Vagina (tissue), 2 donors: ENCODE measurements at regions not wholly inside any gene's neighbourhood (a gene's known extent, or its start where the extent isn't known, plus 50 kb on each side); places are given as distances from the start of the nearest gene placed in this dataset.
"Not testable (repeated sequence)": the region's sequence is repeated elsewhere in the genome, so short reads cannot be mapped to it uniquely, and the experiment has no call there.

Experiments
- DNase-seq, 2 donors: peaks; one replicate each; pipeline ENCODE4 v3.0.0-alpha.2; 2017; ENCODE audit errors: extremely low spot score in 2 of 2
- H3K27ac ChIP-seq: fragments of 200-600 bp; sonication (generic); one replicate; pipeline ENCODE4 v1.5.1; 2019
- H3K27me3 ChIP-seq: fragments of 200-600 bp; sonication (generic); one replicate; pipeline ENCODE4 v1.5.1; 2019
- H3K36me3 ChIP-seq, 2 donors: fragments of 200-600 bp; sonication (generic); one replicate each; pipeline ENCODE4 v1.5.1; 2017 to 2019
- H3K4me1 ChIP-seq: fragments of 200-600 bp; sonication (generic); one replicate; pipeline ENCODE4 v1.5.1; 2019
- H3K4me3 ChIP-seq, 2 donors: fragments of 200-600 bp; sonication (generic); 1 replicate in 1 of 2; 2 replicates in 1 of 2; pipeline ENCODE4 v1.5.1; 2016 to 2019
- H3K9me3 ChIP-seq: fragments of 200-600 bp; sonication (generic); one replicate; pipeline ENCODE4 v1.5.1; 2019
- CTCF ChIP-seq, 3 experiments: fragments of 450-650 bp in 2 of 3; fragments of 200-600 bp in 1 of 3; sonication (generic) in 1 of 3; IDR thresholded peaks; one replicate each; pipeline ENCODE4 v1.5.1; 2017 to 2019; ENCODE audit warnings: antibody characterized with exemption in 3 of 3, mild to moderate bottlenecking in 2 of 3, moderate library complexity in 2 of 3
- POLR2A ChIP-seq, 2 donors: fragments of 450-650 bp; IDR thresholded peaks; one replicate each; pipeline ENCODE4 v1.6.1; 2017; ENCODE audit warnings: antibody characterized with exemption in 2 of 2, mild to moderate bottlenecking in 2 of 2, moderate library complexity in 2 of 2
- POLR2AphosphoS5 ChIP-seq, 2 donors: sonication (generic); formaldehyde crosslinking; IDR thresholded peaks; one replicate each; pipeline ENCODE4 v1.9.0; 2017; ENCODE audit warnings: antibody characterized with exemption in 2 of 2, mild to moderate bottlenecking in 2 of 2, low read depth in 1 of 2; ENCODE audit not compliant: insufficient read depth in 1 of 2
- intact Hi-C: fragments of 100-400 bp; cut with DNase I; formaldehyde crosslinking; loops from one replicate; pipeline ENCODE4 v1.15.1; 2023

GRCh38 chr21:35382696-35383095 is 333.6 kb upstream of the RUNX1 start:
- Histone ChIP-seq H3K9me3 (no peaks in the 10 kb centered on the region), H3K27me3 (no peaks in the 10 kb centered on the region), H3K4me3 (no peak overlapping the region), H3K4me1 (no peaks in the 10 kb centered on the region), H3K36me3 (no peaks in the 10 kb centered on the region), H3K27ac (no peak overlapping the region)
- TF ChIP-seq POLR2AphosphoS5 (IDR thresholded peaks at IDR 0.05; ENCODE audit: insufficient read depth in 1 of 2, low read depth in 1 of 2) (no peak), CTCF (IDR thresholded peaks at IDR 0.05) (no peak), POLR2A (IDR thresholded peaks at IDR 0.05) (no peak)
- DNase-seq = no peak
- intact Hi-C loops = no loop called here

- Histone ChIP-seq H3K4me1 (no peaks in the 10 kb centered on the region), H3K9me3 (no peaks in the 10 kb centered on the region), H3K4me3 (no peak overlapping the region), H3K27me3 (no peaks in the 10 kb centered on the region), H3K27ac (no peak overlapping the region), H3K36me3 (no peaks in the 10 kb centered on the region)
- TF ChIP-seq POLR2A (IDR thresholded peaks at IDR 0.05) (no peak), POLR2AphosphoS5 (IDR thresholded peaks at IDR 0.05; ENCODE audit: insufficient read depth in 1 of 2, low read depth in 1 of 2) (no peak), CTCF (IDR thresholded peaks at IDR 0.05) (no peak)
- intact Hi-C loops = no loop called here
- DNase-seq = no peak
Measured at GRCh38 chr21:35381743-35382310, 332.7 kb upstream of the RUNX1 start.

GRCh38 chr21:35380304-35380703 is 331.2 kb upstream of the RUNX1 start:
- H3K4me1 ChIP-seq, H3K4me3 ChIP-seq, H3K9me3 ChIP-seq, DNase-seq, H3K36me3 ChIP-seq, intact Hi-C loops, H3K27me3 ChIP-seq, H3K27ac ChIP-seq: not testable (repeated sequence)

GRCh38 chr21:35378881-35379280 is 329.8 kb upstream of the RUNX1 start:
- no peak for DNase-seq
- no peak for TF ChIP-seq CTCF (IDR thresholded peaks at IDR 0.05)
- no peak for TF ChIP-seq POLR2AphosphoS5 (IDR thresholded peaks at IDR 0.05; ENCODE audit: insufficient read depth in 1 of 2, low read depth in 1 of 2)
- TF ChIP-seq POLR2A (IDR thresholded peaks at IDR 0.05) = no peak

GRCh38 chr21:35377505-35378090 is 328.5 kb upstream of the RUNX1 start:
- no peaks in the 10 kb centered on the region for H3K27me3 ChIP-seq
- H3K36me3 ChIP-seq = no peaks in the 10 kb centered on the region
- H3K9me3 ChIP-seq = no peaks in the 10 kb centered on the region
- H3K4me1 ChIP-seq = no peaks in the 10 kb centered on the region
- TF ChIP-seq POLR2A (IDR thresholded peaks at IDR 0.05) = no peak
- TF ChIP-seq CTCF (IDR thresholded peaks at IDR 0.05) = no peak
- no peak for TF ChIP-seq POLR2AphosphoS5 (IDR thresholded peaks at IDR 0.05; ENCODE audit: insufficient read depth in 1 of 2, low read depth in 1 of 2)
- no peak overlapping the region for H3K27ac ChIP-seq
- intact Hi-C loops = no loop called here
- H3K4me3 ChIP-seq = no peak overlapping the region
- no peak for DNase-seq

More at GRCh38 chr21:35378881-35379280, 329.8 kb upstream of the RUNX1 start:
- no peak overlapping the region for H3K27ac ChIP-seq
- H3K27me3 ChIP-seq = no peaks in the 10 kb centered on the region
- H3K36me3 ChIP-seq = no peaks in the 10 kb centered on the region
- H3K4me3 ChIP-seq = no peak overlapping the region
- H3K4me1 ChIP-seq = no peaks in the 10 kb centered on the region
- intact Hi-C loops = no loop called here
- H3K9me3 ChIP-seq = no peaks in the 10 kb centered on the region
